ENCODE measurements at regions not wholly inside any gene's neighbourhood (a gene's known extent, or its start where the extent isn't known, plus 50 kb on each side); places are given as distances from the start of the nearest gene placed in this dataset.

DNA sequence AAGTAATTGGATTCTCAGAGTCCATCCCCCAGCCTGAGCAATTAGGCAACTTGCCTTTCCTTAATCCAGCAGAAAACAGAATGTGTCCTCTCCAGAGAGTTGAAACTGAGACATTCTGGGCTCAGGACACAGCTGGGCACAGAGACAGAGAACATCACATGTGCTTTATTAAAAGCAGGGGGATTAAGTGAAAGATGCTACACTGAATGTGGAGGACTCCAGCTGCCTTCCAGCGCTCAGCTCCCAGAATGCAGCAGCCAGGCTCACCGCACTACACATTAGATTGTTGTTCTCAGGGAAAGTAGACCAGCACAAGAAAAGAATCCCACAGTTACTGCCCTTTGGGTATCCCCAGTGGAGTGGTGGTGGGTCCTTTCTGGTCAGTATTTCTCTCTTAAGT is 141.6 kb upstream of the IL12B start:
- no peak overlapping the region for H3K9ac ChIP-seq (ENCODE audit: insufficient read depth in 1 of 2, low read length in 2 of 2)
- DNase-seq = peak in 1 of 3 donors; percentile 34
- peaks cover 0 to 4% (median under 1%) of the 10 kb centered on the region in 4 donors for H3K9me3 ChIP-seq (ENCODE audit: control insufficient read depth in 4 of 4, insufficient read depth in 3 of 4, low read length in 3 of 4)
- TF ChIP-seq, protein P1, sequence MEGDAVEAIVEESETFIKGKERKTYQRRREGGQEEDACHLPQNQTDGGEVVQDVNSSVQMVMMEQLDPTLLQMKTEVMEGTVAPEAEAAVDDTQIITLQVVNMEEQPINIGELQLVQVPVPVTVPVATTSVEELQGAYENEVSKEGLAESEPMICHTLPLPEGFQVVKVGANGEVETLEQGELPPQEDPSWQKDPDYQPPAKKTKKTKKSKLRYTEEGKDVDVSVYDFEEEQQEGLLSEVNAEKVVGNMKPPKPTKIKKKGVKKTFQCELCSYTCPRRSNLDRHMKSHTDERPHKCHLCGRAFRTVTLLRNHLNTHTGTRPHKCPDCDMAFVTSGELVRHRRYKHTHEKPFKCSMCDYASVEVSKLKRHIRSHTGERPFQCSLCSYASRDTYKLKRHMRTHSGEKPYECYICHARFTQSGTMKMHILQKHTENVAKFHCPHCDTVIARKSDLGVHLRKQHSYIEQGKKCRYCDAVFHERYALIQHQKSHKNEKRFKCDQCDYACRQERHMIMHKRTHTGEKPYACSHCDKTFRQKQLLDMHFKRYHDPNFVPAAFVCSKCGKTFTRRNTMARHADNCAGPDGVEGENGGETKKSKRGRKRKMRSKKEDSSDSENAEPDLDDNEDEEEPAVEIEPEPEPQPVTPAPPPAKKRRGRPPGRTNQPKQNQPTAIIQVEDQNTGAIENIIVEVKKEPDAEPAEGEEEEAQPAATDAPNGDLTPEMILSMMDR (IDR thresholded peaks at IDR 0.05; ENCODE audit: control extremely low read depth, extremely low read depth) = no peak
- no peaks in the 10 kb centered on the region for H3K36me3 ChIP-seq (ENCODE audit: control insufficient read depth in 4 of 4, insufficient read depth in 4 of 4, low read length in 4 of 4)
- H3K27me3 ChIP-seq (ENCODE audit: control insufficient read depth in 3 of 3, insufficient read depth in 3 of 3, low read length in 2 of 3) = no peaks in the 10 kb centered on the region
- H3K4me1 ChIP-seq (ENCODE audit: control insufficient read depth in 5 of 5, insufficient read depth in 5 of 5, low read length in 5 of 5) = no peaks in the 10 kb centered on the region
- ATAC-seq (ENCODE audit: insufficient read depth, low FRiP score) = no peak
- no peak overlapping the region for H3K4me3 ChIP-seq
- WGBS, 2 donors = 96 to 97% methylated on average over 2 of the region's 2 CpGs
- no peak overlapping the region for H3K27ac ChIP-seq (ENCODE audit: low read depth in 1 of 2, low read length in 1 of 2)

GRCh38 chr5:159475026-159475425 is 144.7 kb upstream of the IL12B start:
- ATAC-seq (ENCODE audit: insufficient read depth, low FRiP score) (no peak), DNase-seq (no peak)
- H3K9ac ChIP-seq (ENCODE audit: insufficient read depth in 1 of 2, low read length in 2 of 2) = no peak overlapping the region
- H3K9me3 ChIP-seq (ENCODE audit: control insufficient read depth in 4 of 4, insufficient read depth in 3 of 4, low read length in 3 of 4) = peaks cover 0 to 4% (median under 1%) of the 10 kb centered on the region in 4 donors
- no peaks in the 10 kb centered on the region for H3K4me1 ChIP-seq (ENCODE audit: control insufficient read depth in 5 of 5, insufficient read depth in 5 of 5, low read length in 5 of 5)
- H3K27me3 ChIP-seq (ENCODE audit: control insufficient read depth in 3 of 3, insufficient read depth in 3 of 3, low read length in 2 of 3) = no peaks in the 10 kb centered on the region
- H3K27ac ChIP-seq (ENCODE audit: low read depth in 1 of 2, low read length in 1 of 2) = no peak overlapping the region
- TF ChIP-seq, protein P1 (IDR thresholded peaks at IDR 0.05; ENCODE audit: control extremely low read depth, extremely low read depth) = no peak
- no peaks in the 10 kb centered on the region for H3K36me3 ChIP-seq (ENCODE audit: control insufficient read depth in 4 of 4, insufficient read depth in 4 of 4, low read length in 4 of 4)
- H3K4me3 ChIP-seq = no peak overlapping the region

DNA sequence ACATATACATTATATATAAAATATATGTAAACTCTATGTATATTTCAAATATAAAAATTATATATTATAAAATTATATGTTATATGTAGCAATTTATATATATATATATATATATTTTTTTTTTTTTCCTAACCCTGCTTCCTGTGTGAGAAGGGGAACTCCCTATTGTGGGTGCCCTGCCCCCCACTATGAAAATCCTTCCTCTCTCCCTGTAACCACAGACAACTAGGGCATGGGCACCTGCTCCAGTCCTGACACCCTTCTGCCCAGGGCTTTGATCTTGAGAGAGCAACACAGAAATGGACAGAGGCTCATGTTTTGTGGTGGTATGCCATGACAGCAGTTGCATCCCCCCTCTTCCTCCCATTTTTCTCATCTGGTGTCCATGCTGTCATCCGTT is 148.7 kb upstream of the IL12B start:
- Histone ChIP-seq H3K27ac (ENCODE audit: low read depth in 1 of 2, low read length in 1 of 2) (no peak overlapping the region), H3K9me3 (ENCODE audit: control insufficient read depth in 4 of 4, insufficient read depth in 3 of 4, low read length in 3 of 4) (peaks cover 0 to 4% (median under 1%) of the 10 kb centered on the region in 4 donors), H3K9ac (ENCODE audit: insufficient read depth in 1 of 2, low read length in 2 of 2) (no peak overlapping the region), H3K36me3 (ENCODE audit: control insufficient read depth in 4 of 4, insufficient read depth in 4 of 4, low read length in 4 of 4) (no peaks in the 10 kb centered on the region), H3K27me3 (ENCODE audit: control insufficient read depth in 3 of 3, insufficient read depth in 3 of 3, low read length in 2 of 3) (no peaks in the 10 kb centered on the region), H3K4me3 (no peak overlapping the region), H3K4me1 (ENCODE audit: control insufficient read depth in 5 of 5, insufficient read depth in 5 of 5, low read length in 5 of 5) (no peaks in the 10 kb centered on the region)
- ATAC-seq (ENCODE audit: insufficient read depth, low FRiP score) (no peak), DNase-seq (no peak)
- TF ChIP-seq, protein P1 (IDR thresholded peaks at IDR 0.05; ENCODE audit: control extremely low read depth, extremely low read depth) = no peak
- WGBS, 2 donors = 73 to 83% methylated on average over 1 of the region's 1 CpG

DNA sequence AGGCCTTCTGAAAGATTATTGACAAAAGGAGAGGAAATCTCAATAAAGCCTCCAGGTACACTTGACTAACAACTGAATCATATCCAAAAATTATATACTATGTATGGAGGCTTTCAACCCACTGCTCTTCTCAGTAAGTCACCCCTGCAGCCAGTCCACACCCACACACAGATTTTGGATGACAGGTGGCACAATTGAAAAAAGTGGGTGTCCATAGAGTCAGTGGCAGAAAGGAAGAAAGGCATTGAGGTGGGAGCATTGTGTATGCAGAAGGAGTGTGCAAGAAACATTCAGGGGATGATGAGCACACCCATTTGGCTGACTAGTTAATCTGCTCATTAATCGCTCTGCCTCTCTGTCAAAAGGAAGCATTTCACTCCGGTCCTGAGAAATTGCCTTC is 150.6 kb upstream of the IL12B start:
- TF ChIP-seq, protein P1 (IDR thresholded peaks at IDR 0.05; ENCODE audit: control extremely low read depth, extremely low read depth) = no peak
- ATAC-seq (ENCODE audit: insufficient read depth, low FRiP score) (no peak), DNase-seq (no peak)
- WGBS, 2 donors = 92 to 97% methylated on average over 2 of the region's 2 CpGs
- H3K27ac ChIP-seq (ENCODE audit: low read depth in 1 of 2, low read length in 1 of 2) = no peak overlapping the region
- no peaks in the 10 kb centered on the region for H3K36me3 ChIP-seq (ENCODE audit: control insufficient read depth in 4 of 4, insufficient read depth in 4 of 4, low read length in 4 of 4)
- H3K9me3 ChIP-seq (ENCODE audit: control insufficient read depth in 4 of 4, insufficient read depth in 3 of 4, low read length in 3 of 4) = no peaks in the 10 kb centered on the region
- no peaks in the 10 kb centered on the region for H3K27me3 ChIP-seq (ENCODE audit: control insufficient read depth in 3 of 3, insufficient read depth in 3 of 3, low read length in 2 of 3)
- no peak overlapping the region for H3K4me3 ChIP-seq
- H3K9ac ChIP-seq (ENCODE audit: insufficient read depth in 1 of 2, low read length in 2 of 2) = no peak overlapping the region
- no peaks in the 10 kb centered on the region for H3K4me1 ChIP-seq (ENCODE audit: control insufficient read depth in 5 of 5, insufficient read depth in 5 of 5, low read length in 5 of 5)
